HG03442 (cell line): ENCODE measurements at regions not wholly inside any gene's neighbourhood (a gene's known extent, or its start where the extent isn't known, plus 50 kb on each side); places are given as distances from the start of the nearest gene placed in this dataset.
"Not testable (repeated sequence)": the region's sequence is repeated elsewhere in the genome, so short reads cannot be mapped to it uniquely, and the experiment has no call there.

Experiments
- ATAC-seq: cut with Tn5 transposase; IDR thresholded peaks from one replicate; pipeline ENCODE4 v1.9.1; 2021; ENCODE audit warnings: mild to moderate bottlenecking, moderate library complexity; ENCODE audit not compliant: unreplicated experiment

DNA sequence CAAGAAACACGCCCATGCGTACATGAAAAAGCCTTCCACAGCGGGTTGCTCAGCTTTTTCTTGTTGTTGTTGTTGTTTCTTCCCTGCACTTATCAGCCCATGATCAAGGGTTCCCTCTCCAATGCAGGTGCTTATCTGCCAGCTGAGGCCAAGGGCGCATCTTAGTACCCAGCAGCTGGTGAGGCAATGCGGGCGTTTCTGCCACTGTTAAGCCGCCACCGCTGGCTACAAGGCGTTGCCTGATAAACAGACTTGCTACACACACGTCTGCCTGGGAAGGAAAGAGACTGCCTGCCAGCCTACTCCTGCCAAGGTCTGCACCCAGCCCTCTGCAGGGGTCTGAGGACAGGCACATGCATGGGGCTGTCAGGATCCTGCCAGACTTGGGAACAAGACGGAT, 345.9 kb downstream of the BCL11B start:
- no peak for ATAC-seq

DNA sequence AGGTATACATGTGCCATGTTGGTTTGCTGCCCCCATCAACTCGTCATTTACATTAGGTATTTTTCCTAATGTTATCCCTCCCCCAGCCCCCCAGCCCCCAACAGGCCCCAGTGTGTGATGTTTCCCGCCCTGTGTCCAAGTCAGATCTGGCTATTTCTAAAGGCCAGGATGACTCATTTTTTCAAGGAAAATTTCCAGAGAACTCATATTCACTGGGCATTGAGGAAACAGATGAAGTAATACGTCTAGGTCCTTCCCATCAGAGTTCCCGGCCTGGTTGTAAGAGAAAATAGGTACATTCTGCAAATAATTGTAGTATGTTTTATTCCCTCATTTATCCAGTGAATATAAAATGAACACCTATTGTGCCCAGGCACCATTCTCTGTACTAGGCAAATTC, 345.2 kb downstream of the BCL11B start:
- no peak for ATAC-seq

DNA sequence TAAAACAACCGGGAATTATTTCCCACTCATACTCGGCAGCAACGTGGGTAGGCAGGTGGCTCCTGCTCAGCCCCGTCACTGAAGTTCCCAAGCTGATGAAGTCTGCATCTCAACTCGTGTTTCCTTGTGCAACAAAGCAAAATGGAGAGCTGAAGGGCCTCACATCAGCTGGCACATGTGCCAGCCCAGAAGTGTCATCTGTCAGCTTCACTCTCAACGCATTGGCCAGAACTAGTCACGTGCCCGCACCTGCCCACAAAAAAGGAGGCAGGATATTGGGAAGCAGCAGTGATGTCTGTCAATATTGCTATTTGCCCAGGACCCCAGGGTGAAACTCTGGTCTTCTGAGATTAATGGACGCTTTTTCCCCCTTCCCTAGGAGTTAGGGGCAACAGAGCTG, 344.0 kb downstream of the BCL11B start:
- no peak for ATAC-seq

DNA sequence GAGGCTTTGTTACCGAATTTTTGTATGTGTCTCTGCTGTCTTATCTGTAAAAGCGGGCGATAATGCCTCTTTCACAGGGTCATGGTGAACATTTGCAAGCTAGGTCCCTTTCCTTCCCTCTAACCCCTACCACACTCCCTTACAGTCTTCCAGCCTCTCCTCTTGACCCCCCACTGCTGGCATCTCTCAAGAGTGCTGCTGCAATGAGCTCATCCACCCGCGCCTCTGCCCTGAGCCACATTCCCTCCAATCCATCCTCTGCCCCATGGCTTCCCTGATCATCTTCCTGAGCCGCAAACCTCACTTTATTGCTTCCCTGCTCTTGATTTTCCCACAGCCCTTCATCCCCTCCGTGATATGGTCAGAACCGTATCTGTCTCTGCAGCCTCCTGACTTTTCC, 343.6 kb downstream of the BCL11B start:
- no peak for ATAC-seq

DNA sequence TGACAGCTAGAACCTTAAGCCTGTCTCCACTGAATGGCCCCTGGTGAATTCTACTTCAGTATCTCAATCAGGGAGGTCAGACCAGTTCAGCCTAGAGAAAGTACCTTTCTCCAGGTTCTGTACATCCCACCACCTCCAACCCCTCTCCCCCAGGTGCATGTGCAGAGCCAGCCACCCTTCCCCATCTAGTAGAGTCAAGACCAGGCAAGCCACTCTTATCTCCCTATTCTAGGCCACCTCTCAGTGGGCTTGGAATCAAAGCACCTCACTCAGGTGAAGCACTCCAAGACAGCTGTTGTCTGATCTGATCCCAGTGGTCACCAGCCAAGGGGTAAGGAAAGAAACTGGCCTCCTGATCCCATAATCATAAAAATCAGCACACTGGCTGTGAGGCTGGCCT, 340.9 kb downstream of the BCL11B start:
- ATAC-seq, result no peak

DNA sequence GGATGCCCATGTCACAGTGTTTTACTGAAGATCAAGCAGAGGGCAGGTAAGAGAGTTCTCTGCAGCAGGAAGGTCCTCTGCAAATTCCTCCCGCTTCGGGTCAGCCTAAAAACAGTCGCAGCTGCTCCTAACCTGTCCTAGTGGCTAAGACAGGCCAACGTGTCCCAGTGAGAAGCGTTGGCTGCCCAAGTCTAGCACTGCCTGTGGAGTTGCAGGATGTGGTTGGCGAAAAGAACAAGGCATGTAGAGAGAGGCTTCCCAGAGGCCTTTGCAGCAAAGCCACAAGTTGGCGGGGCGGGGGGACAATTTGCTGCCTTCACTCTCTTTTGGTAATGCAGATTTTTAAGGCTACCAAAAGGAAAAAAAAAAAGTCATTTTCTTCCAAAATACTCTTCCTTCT, 340.1 kb downstream of the BCL11B start:
- no peak for ATAC-seq

DNA sequence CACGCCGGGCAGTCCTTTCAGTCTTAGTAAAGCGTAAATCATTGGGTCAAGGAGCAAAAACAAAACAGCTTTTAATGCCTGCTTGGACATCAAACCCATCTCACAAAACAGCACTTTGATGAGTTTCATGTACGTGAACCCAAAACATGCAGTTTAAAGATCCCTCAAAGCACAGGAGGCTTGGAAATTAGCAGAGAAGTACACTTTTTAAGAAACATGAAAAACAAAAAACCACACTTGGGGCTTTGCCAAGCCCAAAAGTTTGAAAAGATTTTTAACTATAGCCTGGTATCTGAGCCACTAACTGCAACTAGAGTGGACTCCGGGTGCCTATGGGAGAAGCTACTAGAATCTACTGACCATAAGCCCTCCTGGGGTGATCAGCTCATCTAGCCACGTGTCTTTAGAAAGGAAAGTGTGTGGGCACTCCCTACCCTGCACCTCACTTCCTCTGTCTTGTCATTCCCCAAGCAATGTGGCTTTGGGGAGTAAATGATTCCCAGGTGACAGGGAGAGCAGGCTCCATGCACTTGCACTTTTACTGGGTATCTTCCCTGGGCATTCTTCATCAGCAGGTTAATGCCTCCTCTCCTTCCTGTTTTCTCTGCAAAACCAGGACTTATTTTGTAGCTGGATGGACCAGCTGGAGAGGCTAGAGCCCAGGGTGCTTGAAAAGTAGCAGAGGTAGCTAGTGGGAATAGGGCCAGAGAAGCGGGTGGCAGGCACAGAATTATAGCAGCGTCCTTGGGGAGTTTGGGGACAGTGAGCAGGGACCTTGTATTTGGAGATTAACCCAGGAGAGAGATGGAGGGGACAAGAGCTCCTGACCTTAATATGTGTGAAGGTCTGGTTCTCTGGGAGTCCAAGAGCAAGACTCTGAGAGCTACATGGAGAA, 339.3 kb downstream of the BCL11B start:
- no peak for ATAC-seq

DNA sequence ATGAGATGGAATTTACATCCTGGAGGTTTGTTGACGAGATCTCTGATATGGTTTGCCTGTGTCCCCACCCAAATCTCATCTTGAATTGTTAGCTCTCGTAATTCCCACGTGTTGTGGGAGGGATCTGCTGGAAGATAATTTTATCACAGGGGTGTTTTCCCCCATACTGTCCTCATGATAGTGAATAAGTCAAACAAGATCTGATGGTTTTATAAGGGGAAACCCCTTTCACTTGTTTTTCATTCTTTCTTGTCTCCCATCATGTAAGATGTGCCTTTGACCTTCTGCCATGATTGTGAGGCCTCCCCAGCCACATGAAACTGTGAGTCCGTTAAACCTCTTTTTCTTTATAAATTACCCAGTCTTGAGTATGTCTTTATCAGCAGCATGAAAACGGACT, 337.4 kb downstream of the BCL11B start:
- ATAC-seq, result not testable (repeated sequence)

DNA sequence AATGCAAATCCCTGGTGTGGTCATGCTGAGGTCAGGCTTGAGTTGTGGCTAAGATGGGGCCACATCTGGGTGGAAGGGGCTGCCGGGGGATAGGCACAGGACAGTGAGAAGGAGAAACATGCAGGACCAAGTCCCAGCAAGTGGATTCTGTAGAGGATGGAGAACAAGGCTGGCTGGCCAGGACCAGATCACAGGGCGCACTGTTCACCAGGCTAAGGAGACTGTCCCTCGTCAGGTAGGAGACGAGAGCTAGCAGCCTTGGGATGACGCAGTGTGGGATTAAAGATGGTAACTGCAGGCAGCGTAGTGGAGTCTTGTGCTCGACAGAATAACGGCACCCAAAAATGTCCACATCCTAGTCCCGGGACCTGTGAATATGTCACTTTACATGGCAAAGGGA, 336.1 kb downstream of the BCL11B start:
- ATAC-seq, result no peak

DNA sequence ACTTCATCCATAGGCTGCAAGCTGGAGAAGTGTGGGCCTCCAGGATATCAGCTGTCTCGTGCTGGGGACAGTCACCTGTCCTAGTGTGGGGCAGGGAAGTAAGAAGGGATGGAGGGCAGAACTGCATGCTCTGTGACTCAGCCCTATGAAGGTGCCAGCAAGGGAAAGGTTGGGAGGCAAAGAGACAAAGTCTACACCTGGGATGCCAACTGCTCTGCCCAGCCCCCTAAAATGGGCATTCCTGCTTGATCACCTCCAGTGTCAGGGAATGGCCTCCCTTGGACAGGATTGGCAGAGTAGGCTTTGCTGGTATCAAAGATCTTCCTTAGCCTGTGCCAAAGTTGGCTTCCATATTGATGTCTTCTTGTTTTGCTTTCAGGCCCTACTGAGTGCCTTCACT, 335.0 kb downstream of the BCL11B start:
- ATAC-seq, result no peak

DNA sequence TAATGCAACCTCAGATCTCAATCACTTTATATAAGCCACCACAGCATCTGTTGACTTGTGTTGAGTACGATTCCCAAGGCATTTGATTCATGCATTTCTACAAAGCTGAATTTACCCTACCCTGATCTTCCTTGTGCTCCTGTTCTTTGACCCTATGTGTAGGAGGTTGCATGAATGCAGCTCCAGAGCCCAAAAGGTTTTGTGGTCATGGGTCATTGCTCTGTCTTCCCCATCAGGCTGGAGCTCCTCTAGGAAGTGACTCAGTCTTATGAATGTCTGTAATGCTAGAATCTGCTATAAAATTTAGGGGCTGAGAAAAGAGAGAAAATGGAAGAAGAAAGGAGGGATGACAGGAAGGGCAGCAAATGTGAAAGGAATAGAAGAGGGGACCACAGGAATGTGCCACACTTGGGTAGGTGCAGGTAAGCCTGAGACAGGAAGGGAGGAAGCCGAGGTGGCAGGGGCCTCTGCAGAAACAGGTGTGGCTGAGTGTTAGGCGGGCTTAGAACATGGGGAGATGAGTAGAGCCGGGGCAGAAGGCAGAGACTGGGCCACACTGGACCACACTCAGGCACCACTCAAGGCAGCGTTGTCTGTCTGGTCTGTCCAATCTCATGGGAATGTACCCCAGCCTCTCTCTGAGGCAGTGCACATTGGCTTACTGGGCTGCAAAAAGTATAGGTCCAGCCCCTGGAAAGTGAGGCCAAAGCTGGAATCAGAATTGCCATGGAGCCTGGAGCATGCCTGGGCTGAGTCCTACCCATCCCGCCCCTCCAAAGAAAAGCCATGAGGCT, 334.1 kb downstream of the BCL11B start:
- no peak for ATAC-seq

DNA sequence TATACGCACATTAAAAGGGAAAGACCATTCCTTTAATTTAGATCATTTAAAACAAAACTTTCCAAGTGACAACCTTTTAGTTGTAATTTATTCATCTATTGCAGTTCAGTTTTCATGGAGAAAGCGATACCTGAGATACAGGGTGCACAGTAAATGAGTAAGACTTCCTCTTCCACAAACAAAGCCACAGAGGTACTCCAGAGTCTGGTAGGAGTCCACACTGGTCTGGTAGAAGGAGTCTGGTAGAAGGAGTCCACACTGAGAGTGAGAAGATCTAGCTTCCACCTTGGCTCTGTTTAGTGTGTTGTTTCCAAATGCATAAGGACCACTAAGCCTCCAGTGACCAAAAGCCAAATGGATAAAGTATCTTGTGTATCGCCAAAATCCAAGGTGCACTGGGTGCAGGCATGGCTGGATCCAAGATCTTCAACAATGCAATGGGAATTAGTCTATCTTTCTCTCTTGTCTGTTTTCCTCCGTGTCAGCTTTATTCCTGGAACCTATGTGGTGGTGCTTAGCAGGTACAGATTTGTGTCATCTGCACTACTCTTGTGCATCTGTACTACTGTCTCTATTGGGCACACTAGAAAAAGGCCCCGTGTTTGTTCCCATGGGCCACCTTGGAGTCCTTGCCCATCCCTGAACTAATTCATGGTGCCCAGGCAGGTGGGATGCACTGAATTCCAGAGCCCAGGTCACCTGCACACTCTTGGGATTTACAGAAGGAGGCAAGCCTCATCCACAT, 331.1 kb downstream of the BCL11B start:
- no peak for ATAC-seq

DNA sequence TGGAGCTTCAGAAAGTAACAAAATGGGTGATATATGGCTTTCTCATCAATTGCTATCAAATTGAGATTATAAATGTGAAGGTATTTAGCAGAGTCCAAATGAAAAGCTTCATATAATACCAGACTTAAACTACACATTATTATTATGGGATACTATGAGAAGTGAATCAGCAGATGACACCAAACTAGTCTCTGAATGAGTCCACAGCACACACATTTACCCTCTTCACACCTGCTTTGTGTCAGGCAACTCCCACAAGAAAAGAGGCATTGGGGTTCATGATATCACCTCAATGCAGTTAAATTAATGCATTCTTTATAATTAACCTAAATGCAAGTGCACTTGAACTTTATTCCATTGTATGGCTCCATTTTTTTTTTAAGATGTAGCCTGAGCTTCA, 330.5 kb downstream of the BCL11B start:
- ATAC-seq, result no peak

DNA sequence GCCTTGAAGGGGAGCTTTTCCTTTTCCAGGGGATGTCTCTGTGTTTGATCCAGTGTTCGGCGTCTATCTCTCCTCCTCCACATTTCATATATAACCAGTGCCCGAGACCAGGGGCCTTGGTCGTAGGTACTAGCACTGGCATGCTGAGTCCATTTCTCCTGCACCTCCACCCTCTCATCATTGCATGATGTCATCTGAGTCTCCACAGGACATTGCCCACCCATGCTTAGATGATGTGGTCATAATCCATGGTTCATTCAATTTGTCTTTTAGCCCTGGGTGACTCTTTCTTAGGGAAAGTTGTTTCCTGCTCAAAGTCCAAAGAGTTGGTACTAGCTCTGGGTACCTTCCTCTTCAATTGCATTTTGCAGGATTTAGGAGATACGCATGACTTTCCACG, 328.1 kb downstream of the BCL11B start:
- ATAC-seq, result no peak

DNA sequence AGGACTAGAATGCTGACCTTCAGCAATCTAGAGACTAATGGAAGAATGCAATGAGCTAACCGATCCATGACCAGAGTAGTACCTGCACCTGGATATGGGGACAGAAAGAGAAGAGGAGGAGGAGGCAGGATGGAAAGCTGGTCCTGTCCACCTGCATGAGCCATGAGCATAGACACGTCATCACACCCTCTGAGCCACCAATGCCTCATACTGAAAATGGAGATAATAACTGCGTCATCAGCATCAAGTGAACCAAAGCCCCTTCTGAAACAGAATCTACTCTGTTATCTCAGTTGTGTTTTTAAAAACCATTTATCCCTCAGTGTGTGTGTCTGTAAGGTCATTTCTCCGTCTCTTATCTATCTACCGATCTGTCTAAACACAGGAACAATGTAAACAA, 327.0 kb downstream of the BCL11B start:
- no peak for ATAC-seq

DNA sequence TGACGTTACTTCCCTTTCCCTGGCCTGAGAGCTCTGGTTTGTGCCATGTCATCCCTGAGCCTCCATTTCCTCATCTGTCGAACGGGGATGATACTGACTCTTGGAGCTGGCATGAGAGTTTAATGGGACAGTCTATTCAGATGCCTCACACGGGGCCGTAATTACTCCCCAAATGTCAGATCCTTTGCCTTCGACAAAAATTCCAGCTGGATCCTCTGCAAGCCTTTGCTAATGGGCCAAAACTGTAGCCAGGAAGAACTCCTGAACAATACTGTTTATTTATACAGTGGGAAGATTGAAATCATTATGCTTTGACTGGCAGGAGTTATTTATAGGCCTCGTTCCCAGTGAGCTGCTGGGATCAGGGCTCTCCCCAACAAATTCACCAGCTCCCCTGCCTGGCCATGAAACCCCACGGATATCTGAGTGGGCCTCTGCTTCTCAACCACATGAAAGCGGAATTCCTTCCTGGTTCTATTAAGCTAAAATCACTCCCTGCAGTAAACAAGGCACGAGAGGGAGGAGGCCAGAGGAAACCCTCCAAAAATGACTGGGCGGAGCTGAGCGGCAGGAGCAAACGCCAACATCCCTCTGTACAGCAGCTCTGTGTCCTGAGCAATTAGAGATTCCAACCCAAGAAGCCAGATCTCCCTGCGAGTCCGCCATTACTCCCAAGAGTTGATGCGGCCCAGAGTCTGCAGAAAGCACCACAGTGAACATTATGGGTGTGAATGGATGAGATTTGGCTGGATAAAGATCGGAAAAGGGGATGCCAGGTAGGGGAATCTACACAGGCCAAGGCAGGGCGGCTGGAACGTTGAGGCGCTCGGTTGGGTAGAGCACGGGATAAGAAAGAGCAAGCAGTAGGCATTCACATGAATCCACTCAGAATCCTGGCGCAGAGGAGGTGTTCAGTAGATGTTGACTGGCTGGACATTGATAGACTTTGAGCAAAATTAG, 326.1 kb downstream of the BCL11B start:
- no peak for ATAC-seq

DNA sequence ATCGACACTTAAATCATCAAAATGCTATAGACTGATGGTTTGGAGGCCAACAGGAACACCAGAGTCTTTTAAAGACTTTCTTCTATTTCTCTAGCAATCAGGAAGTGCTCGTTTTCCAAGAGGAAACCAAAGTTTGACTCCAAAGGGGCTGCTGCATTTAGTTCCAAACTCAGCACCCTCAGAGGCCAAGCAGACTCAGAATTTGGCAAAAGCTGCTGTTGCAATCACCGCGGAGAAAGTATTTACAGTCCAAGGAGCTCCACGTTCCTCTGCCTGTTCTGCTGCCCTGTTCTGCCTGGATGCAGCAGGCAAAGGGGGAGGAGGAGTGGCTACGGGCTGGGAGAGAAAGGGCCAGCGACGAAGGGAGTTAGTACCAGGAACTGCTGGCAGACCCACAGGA, 325.1 kb downstream of the BCL11B start:
- no peak for ATAC-seq

DNA sequence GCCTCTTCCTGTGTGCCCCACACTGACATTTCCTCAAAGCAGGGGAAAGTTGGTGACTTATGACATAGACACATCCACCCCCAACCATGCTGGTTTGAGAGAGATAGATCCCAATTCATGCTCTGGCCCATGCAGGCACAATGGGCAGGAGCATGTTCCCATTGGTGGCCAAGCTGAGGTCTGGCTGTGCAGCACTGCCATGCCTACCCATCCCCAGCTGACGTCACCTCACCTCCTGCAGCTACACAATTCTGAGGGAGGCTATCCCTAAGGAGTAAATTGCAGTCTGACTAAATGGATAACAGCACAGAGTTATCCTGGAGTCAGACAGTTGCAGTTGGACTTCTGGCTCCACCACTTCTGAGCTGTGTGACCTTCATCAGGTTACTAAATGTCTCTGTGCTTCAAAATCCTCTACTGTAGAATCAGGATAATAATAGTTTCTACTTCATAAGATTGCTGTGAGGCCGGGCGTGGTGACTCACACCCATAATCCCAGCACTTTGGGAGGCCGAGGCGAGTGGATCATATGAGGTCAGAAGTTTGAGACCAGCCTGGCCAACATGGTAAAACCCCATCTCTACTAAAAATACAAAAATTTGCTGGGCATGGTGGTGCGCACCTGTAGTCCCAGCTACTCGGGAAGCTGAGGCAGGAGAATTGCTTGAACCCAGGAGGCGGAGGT, 323.9 kb downstream of the BCL11B start:
- ATAC-seq, result no peak

DNA sequence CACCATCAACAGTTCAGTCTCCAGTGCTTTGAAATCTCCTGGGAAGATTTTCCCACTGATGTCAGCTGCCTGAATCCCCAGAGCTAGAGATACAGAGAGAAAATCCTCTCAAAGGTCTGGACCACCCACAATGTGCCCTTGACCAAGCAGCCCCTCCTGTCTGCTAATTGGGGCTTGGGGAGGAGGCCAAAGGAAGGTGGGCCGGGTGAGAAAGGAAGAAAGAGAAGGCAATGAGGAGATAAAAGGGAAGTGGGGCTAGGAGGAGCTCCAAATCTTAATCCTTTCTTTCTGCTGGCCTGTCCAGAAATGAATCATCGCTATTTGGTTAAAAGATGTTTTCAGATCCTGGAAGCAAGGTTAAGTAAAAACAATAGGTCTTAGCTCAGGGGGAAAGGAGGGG, 322.9 kb downstream of the BCL11B start:
- ATAC-seq, result no peak
